GM12892 (cell line): ENCODE measurements at regions not wholly inside any gene's neighbourhood (a gene's known extent, or its start where the extent isn't known, plus 50 kb on each side); places are given as distances from the start of the nearest gene placed in this dataset.

Source experiments
- POLR2A ChIP-seq: IDR thresholded peaks from 2 replicates; pipeline ENCODE4 v1.6.1; 2011; ENCODE audit warnings: low read depth, low read length, control low read depth
- POLR2AphosphoS5 ChIP-seq: IDR thresholded peaks from 2 replicates; pipeline ENCODE4 v1.6.1; 2011; ENCODE audit warnings: low read depth, low read length, control low read depth
- TAF1 ChIP-seq: IDR thresholded peaks from 2 replicates; pipeline ENCODE4 v1.6.1; 2011; ENCODE audit warnings: low read depth, mild to moderate bottlenecking, control low read depth, low read length, borderline replicate concordance

DNA sequence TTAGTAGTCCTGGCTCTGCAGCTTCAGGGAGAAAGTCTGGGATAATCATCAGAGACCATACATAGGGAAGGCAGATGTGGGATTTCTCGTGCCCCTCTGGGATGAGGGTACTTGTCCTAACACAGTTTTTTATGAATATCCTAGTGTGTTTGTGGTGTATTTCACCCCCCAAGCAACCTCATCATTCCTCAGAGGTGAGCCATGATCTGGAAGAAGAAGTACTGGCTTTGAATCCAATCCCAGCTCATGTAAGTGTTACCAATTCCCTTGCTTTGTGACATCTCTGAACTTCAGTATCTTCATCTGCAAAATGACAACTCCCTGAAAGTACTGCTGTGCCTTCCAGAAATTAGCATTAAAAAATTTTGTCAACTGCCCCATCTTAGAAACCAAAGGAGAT lies 347.5 kb upstream of the ZMIZ1 start:
- TF ChIP-seq TAF1 = no peak
- no peak for TF ChIP-seq POLR2A
- TF ChIP-seq POLR2AphosphoS5 = no peak
